Activated naive CD4-positive, alpha-beta T cell treated with anti-CD3 and anti-CD28 coated beads, Interleukin-2, amount 50 U/mL, for 72 hours (primary cell): ENCODE measurements at regions not wholly inside any gene's neighbourhood (a gene's known extent, or its start where the extent isn't known, plus 50 kb on each side); places are given as distances from the start of the nearest gene placed in this dataset.
"Not testable (repeated sequence)": the region's sequence is repeated elsewhere in the genome, so short reads cannot be mapped to it uniquely, and the experiment has no call there.

Experiments used
- ATAC-seq, 2 donors: fragments of 150-1000 bp; cut with Tn5 transposase; 2 replicates each; pipeline ENCODE4 v1.10.0; 2021; ENCODE audit warnings: mild to moderate bottlenecking in 2 of 2, moderate library complexity in 2 of 2
- DNase-seq, 2 donors: peaks; one replicate each; pipeline ENCODE4 v3.0.0; 2021 to 2022; ENCODE audit warnings: low spot score in 2 of 2
- H3K27ac Mint-ChIP-seq, 2 donors: one replicate each; pipeline ENCODE4 v1.8.0; 2022; ENCODE audit warnings: mild to moderate bottlenecking in 2 of 2, mixed read lengths in 2 of 2
- H3K36me3 Mint-ChIP-seq, 2 donors: one replicate each; pipeline ENCODE4 v1.8.0; 2022; ENCODE audit warnings: mixed read lengths in 2 of 2
- H3K9me3 Mint-ChIP-seq, 2 donors: one replicate each; pipeline ENCODE4 v1.8.0; 2022; ENCODE audit warnings: mixed read lengths in 2 of 2

DNA sequence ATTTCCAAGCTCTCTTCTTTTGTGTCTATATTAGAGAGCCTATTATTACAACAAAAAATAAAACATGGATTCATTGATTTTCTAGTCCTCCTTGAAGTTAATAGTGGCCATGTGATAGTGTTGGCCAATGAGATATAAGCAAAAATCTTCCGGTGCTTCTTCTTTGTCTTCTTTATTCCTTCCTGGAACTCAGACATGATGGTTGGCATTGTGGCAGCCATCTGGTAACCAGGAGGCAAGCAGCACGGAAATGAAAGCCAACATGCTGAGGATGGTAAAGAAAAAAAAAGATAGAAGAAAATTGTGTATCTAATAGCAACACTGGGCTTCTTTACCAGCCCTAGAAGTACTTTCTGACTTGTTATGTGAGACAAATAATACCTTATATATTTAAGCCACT, 50.8 kb upstream of the SEL1L start:
- Mint-ChIP-seq H3K9me3 (peaks cover 4 to 11% of the 10 kb centered on the region in 2 donors), H3K27ac (no peak overlapping the region), H3K36me3 (peaks cover 5 to 12% of the 10 kb centered on the region in 2 donors)
- ATAC-seq = no peak
- DNase-seq = no peak

- H3K9me3 Mint-ChIP-seq = no peaks in the 10 kb centered on the region
- H3K27ac Mint-ChIP-seq = no peak overlapping the region
- no peak for ATAC-seq
- no peak for DNase-seq
- no peaks in the 10 kb centered on the region for H3K36me3 Mint-ChIP-seq
These were observed 55.9 kb upstream of the SEL1L start for GRCh38 chr14:81589381-81590065.

GRCh38 chr14:81591266-81591665, 57.6 kb upstream of the SEL1L start:
- Mint-ChIP-seq H3K36me3 (no peaks in the 10 kb centered on the region), H3K9me3 (no peaks in the 10 kb centered on the region), H3K27ac (no peak overlapping the region)
- DNase-seq (no peak), ATAC-seq (no peak)

GRCh38 chr14:81594012-81594411, 60.4 kb upstream of the SEL1L start:
- H3K36me3 Mint-ChIP-seq = no peaks in the 10 kb centered on the region
- H3K9me3 Mint-ChIP-seq = no peaks in the 10 kb centered on the region
- ATAC-seq = no peak
- no peak overlapping the region for H3K27ac Mint-ChIP-seq
- DNase-seq = no peak

- H3K27ac Mint-ChIP-seq = no peak overlapping the region
- no peaks in the 10 kb centered on the region for H3K36me3 Mint-ChIP-seq
- DNase-seq (no peak), ATAC-seq (no peak)
- peaks cover 0 to 4% of the 10 kb centered on the region in 2 donors for H3K9me3 Mint-ChIP-seq
These were observed 72.0 kb upstream of the SEL1L start for GRCh38 chr14:81605660-81606059.

DNA sequence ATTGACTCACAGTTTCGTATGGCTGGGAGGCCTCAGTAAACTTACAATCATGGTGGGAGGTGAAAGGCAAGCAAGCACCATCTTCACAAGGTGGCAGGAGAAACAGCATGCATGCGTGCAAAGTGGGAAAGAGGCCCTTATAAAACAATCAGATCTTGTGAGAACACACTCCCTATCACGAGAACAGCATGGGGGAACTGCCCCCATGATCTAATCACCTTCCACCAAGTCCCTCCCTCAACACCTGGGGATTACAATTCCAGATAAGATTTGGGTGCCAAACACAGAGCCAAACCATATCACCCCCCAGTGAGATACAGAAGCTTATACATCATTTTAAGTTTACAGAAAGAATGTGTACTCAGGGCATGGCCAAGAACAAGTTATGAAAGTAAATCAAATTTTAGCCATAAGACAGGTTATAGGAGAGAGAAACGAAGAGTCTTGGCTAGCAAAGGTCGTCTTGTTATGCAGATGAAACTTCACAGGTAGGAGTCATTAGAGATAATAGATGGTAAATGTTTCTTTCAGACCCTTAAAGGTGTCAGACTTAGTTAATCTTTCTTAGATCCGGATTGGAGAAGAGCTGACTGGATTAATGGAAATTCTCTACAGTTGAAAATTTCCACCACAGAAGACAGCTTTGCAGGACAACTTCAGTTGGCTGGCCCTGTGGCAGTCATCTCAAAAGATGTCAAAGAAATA, 79.8 kb upstream of the SEL1L start:
- ATAC-seq = no peak
- peaks cover 4 to 5% of the 10 kb centered on the region in 2 donors for H3K9me3 Mint-ChIP-seq
- DNase-seq = no peak
- no peak overlapping the region for H3K27ac Mint-ChIP-seq
- H3K36me3 Mint-ChIP-seq = no peaks in the 10 kb centered on the region

DNA sequence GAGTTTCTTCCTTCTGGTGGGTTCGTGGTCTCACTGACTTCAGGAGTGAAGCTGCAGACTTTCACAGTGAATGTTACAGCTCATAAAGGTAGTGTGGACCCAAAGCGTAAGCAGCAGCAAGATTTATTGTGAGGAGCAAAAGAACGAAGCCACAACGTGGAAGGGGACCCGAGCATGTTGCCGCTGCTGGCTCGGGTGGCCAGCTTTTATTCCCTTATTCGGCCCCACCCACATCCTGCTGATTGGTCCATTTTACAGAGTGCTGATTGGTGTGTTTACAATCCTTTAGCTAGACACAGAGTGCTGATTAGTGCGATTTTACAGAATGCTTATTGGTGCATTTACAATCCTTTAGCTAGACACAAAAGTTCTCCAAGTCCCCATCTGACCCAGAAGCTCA, 80.6 kb upstream of the SEL1L start:
- H3K36me3 Mint-ChIP-seq, ATAC-seq, DNase-seq, H3K27ac Mint-ChIP-seq, H3K9me3 Mint-ChIP-seq: not testable (repeated sequence)

GRCh38 chr14:81618695-81619094, 85.0 kb upstream of the SEL1L start:
- DNase-seq = no peak
- Mint-ChIP-seq H3K27ac (no peak overlapping the region), H3K36me3 (no peaks in the 10 kb centered on the region), H3K9me3 (peaks cover under 1% of the 10 kb centered on the region in 2 donors)
- no peak for ATAC-seq

DNA sequence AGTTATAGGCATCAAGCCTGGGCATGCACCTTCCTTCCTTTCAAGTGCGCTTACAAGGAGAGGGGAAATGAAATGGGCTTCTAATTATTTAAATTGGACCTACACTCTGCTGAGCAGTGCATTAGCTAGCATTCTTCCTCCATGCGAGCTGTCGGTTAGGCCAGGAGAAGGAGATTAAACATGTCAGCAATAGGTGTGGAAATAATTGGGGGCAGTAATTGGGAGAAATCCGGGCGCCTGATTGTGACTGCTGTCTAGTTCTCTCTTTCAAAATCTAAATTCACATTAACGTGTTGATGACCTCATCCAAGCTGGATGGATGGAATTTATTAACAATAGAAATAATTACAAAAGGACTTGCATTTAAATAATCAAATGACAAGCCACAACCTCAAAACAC, 86.2 kb upstream of the SEL1L start:
- no peak for ATAC-seq
- Mint-ChIP-seq H3K36me3 (no peaks in the 10 kb centered on the region), H3K27ac (no peak overlapping the region)

GRCh38 chr14:81623771-81624396, 90.2 kb upstream of the SEL1L start:
- H3K9me3 Mint-ChIP-seq, H3K27ac Mint-ChIP-seq, DNase-seq, H3K36me3 Mint-ChIP-seq, ATAC-seq: not testable (repeated sequence)

More for the DNA sequence above, 86.2 kb upstream of the SEL1L start:
- H3K9me3 Mint-ChIP-seq = no peaks in the 10 kb centered on the region
- no peak for DNase-seq

- Mint-ChIP-seq H3K27ac (no peak overlapping the region), H3K9me3 (no peaks in the 10 kb centered on the region), H3K36me3 (no peaks in the 10 kb centered on the region)
- ATAC-seq = no peak
- DNase-seq = no peak
These were observed 91.7 kb upstream of the SEL1L start for GRCh38 chr14:81625343-81625742.

- Mint-ChIP-seq H3K36me3 (no peaks in the 10 kb centered on the region), H3K27ac (no peak overlapping the region), H3K9me3 (no peaks in the 10 kb centered on the region)
- DNase-seq (no peak), ATAC-seq (no peak)
These were observed 98.5 kb upstream of the SEL1L start for GRCh38 chr14:81632157-81632556.

GRCh38 chr14:81633496-81633895, 99.8 kb upstream of the SEL1L start:
- H3K27ac Mint-ChIP-seq = no peak overlapping the region
- H3K9me3 Mint-ChIP-seq = no peaks in the 10 kb centered on the region
- no peak for ATAC-seq
- no peaks in the 10 kb centered on the region for H3K36me3 Mint-ChIP-seq
- DNase-seq = no peak

DNA sequence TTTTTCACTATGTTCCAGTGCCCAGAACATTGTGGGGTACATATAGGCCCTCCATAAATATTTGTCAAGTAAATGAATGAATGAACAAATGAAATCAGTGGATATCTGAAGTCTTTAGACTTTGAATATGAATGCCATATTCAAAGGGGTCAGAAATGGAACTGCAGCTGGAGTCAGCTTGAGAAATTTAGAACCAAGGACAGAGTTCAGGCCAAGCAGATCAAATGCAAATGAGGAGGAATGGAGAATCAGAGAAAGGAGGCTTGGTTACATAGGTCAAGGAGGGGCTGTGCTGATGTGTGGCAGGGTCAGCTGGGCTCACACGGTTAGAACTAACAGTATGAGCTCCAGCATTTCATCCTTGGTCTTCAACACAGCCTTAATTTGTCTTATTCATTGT, 104.0 kb upstream of the SEL1L start:
- ATAC-seq = no peak
- Mint-ChIP-seq H3K36me3 (no peaks in the 10 kb centered on the region), H3K27ac (no peak overlapping the region), H3K9me3 (no peaks in the 10 kb centered on the region)
- DNase-seq = no peak

DNA sequence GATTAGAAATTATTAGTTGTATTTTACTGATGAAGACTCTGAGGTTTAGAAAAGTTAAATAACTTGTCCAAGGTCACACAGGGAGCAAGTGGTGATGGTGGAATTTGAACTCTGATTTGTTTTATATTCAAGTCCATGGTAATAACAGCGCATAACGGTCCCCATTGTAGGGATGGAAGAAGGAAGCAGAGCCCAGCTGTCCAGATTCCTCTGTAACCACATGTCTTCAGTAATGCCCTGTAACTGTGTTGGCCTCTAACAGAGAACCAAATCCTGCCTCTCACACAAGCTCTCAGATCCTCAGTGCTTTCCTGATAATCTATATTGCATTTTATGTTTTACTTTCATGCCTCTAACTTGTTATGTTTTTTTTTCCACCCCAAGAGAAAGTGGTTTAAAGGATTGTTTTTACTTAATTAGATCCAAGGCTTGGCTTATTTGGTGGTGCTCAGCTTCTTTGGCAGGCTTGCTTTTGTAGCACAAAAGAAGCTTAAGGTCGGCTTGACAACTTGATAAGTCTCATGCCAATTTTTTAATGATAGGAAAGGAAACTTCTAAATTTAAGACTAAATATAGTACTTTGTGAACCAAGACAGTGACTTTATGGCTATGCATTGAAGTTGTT, 105.1 kb upstream of the SEL1L start:
- no peak for DNase-seq
- no peaks in the 10 kb centered on the region for H3K9me3 Mint-ChIP-seq
- ATAC-seq = no peak
- H3K27ac Mint-ChIP-seq = no peak overlapping the region
- H3K36me3 Mint-ChIP-seq = no peaks in the 10 kb centered on the region

- no peaks in the 10 kb centered on the region for H3K36me3 Mint-ChIP-seq
- DNase-seq (no peak), ATAC-seq (no peak)
- peaks cover 0 to 17% of the 10 kb centered on the region in 2 donors for H3K9me3 Mint-ChIP-seq
- H3K27ac Mint-ChIP-seq = no peak overlapping the region
These were observed 120.0 kb upstream of the SEL1L start for GRCh38 chr14:81653626-81654025.
